ENCODE measurements at regions not wholly inside any gene's neighbourhood (a gene's known extent, or its start where the extent isn't known, plus 50 kb on each side); places are given as distances from the start of the nearest gene placed in this dataset.

- DNase-seq (ENCODE audit: low read depth) = no peak
- no peak for TF ChIP-seq CTCF (conservative IDR thresholded peaks at IDR 0.05; ENCODE audit: low read depth, low read length)
These were observed 126.8 kb upstream of the UBE3A start for GRCh38 chr15:25565470-25566264.

GRCh38 chr15:25563596-25563995, 124.8 kb upstream of the UBE3A start:
- no peak for DNase-seq (ENCODE audit: low read depth)
- H3K4me3 ChIP-seq (ENCODE audit: low read depth, low read length) = no peak overlapping the region
- TF ChIP-seq CTCF (conservative IDR thresholded peaks at IDR 0.05; ENCODE audit: low read depth, low read length) = no peak

More at GRCh38 chr15:25565470-25566264, 126.8 kb upstream of the UBE3A start:
- no peak overlapping the region for H3K4me3 ChIP-seq (ENCODE audit: low read depth, low read length)

- TF ChIP-seq CTCF (conservative IDR thresholded peaks at IDR 0.05; ENCODE audit: low read depth, low read length) = no peak
- no peak overlapping the region for H3K4me3 ChIP-seq (ENCODE audit: low read depth, low read length)
- no peak for DNase-seq (ENCODE audit: low read depth)
These were observed 119.1 kb upstream of the UBE3A start for GRCh38 chr15:25557926-25558325.

- no peak for DNase-seq (ENCODE audit: low read depth)
- no peak for TF ChIP-seq CTCF (conservative IDR thresholded peaks at IDR 0.05; ENCODE audit: low read depth, low read length)
- no peak overlapping the region for H3K4me3 ChIP-seq (ENCODE audit: low read depth, low read length)
These were observed 117.3 kb upstream of the UBE3A start for GRCh38 chr15:25556136-25556535.

DNA sequence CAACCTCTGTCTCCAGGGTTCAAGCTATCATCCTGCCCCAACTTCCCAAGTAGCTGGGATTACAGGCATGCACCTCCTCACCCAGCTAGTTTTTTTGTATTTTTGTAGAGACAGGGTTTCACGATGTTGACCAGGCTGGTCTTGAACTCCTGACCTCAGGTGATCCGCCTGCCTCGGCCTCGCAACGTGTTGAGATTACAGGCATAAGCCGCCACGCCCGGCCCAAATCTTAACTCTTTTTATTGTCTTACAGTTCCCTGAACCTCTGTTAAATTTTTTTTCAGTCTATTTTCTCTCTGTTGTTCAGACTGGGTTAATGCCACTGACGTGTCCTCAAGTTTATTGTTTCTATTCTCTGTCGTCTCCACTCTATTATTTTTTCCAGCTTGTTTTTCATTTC, 115.8 kb upstream of the UBE3A start:
- TF ChIP-seq CTCF (conservative IDR thresholded peaks at IDR 0.05; ENCODE audit: low read depth, low read length) = no peak

GRCh38 chr15:25548600-25548999, 109.8 kb upstream of the UBE3A start:
- DNase-seq (ENCODE audit: low read depth) = no peak
- TF ChIP-seq CTCF (conservative IDR thresholded peaks at IDR 0.05; ENCODE audit: low read depth, low read length) = no peak
- H3K4me3 ChIP-seq (ENCODE audit: low read depth, low read length) = no peak overlapping the region

More for the DNA sequence above, 115.8 kb upstream of the UBE3A start:
- no peak for DNase-seq (ENCODE audit: low read depth)
- no peak overlapping the region for H3K4me3 ChIP-seq (ENCODE audit: low read depth, low read length)

- TF ChIP-seq CTCF (conservative IDR thresholded peaks at IDR 0.05; ENCODE audit: low read depth, low read length) = no peak
- no peak for DNase-seq (ENCODE audit: low read depth)
- no peak overlapping the region for H3K4me3 ChIP-seq (ENCODE audit: low read depth, low read length)
These were observed 107.1 kb upstream of the UBE3A start for GRCh38 chr15:25545889-25546288.

Measured in epithelial cell of proximal tubule (primary cell).